RWPE2 (cell line): ENCODE measurements at regions not wholly inside any gene's neighbourhood (a gene's known extent, or its start where the extent isn't known, plus 50 kb on each side); places are given as distances from the start of the nearest gene placed in this dataset.

Source experiments
- ATAC-seq: fragments of 200-7000 bp; cut with Tn5 transposase; 3 replicates; pipeline ENCODE4 v1.9.1; 2021; ENCODE audit warnings: low read depth
- DNase-seq: peaks from one replicate; pipeline ENCODE4 v3.0.0-alpha.2; 2020; ENCODE audit warnings: low spot score
- H3K27ac ChIP-seq: fragments of 450-650 bp; 2 replicates; pipeline ENCODE4 v1.5.1; 2017; ENCODE audit warnings: mild to moderate bottlenecking; ENCODE audit not compliant: poor library complexity, severe bottlenecking
- H3K27me3 ChIP-seq: fragments of 250-450 bp; sonication (Bioruptor Pico); 2 replicates; pipeline ENCODE4 v1.5.1; 2021; ENCODE audit warnings: mild to moderate bottlenecking, moderate library complexity; ENCODE audit not compliant: insufficient read depth, poor library complexity, severe bottlenecking
- H3K36me3 ChIP-seq: fragments of 250-450 bp; sonication (Bioruptor Pico); 2 replicates; pipeline ENCODE4 v1.5.1; 2020; ENCODE audit warnings: low read depth, mild to moderate bottlenecking, moderate library complexity
- H3K4me1 ChIP-seq: fragments of 250-450 bp; sonication (Bioruptor Pico); 2 replicates; pipeline ENCODE4 v1.5.1; 2021; ENCODE audit warnings: mild to moderate bottlenecking, moderate library complexity; ENCODE audit not compliant: insufficient read depth, poor library complexity, severe bottlenecking
- H3K4me3 ChIP-seq: fragments of 250-450 bp; sonication (Bioruptor Pico); 2 replicates; pipeline ENCODE4 v1.5.1; 2021; ENCODE audit warnings: mild to moderate bottlenecking, moderate library complexity; ENCODE audit not compliant: severe bottlenecking
- H3K9me3 ChIP-seq: fragments of 250-450 bp; sonication (Bioruptor Pico); 2 replicates; pipeline ENCODE4 v1.5.1; 2021; ENCODE audit warnings: mild to moderate bottlenecking, moderate library complexity; ENCODE audit not compliant: severe bottlenecking
- CTCF ChIP-seq: fragments of 450-650 bp; IDR thresholded peaks from one replicate; pipeline ENCODE4 v1.5.1; 2017; ENCODE audit warnings: mild to moderate bottlenecking, moderate library complexity; ENCODE audit not compliant: poor library complexity, severe bottlenecking

- no peaks in the 10 kb centered on the region for H3K36me3 ChIP-seq
- no peak overlapping the region for H3K27ac ChIP-seq
- DNase-seq (no peak), ATAC-seq (peak; percentile 74)
- TF ChIP-seq CTCF, result peak; percentile 90
- no peaks in the 10 kb centered on the region for H3K27me3 ChIP-seq
- H3K4me3 ChIP-seq, result no peak overlapping the region
- H3K9me3 ChIP-seq, result no peaks in the 10 kb centered on the region
- no peaks in the 10 kb centered on the region for H3K4me1 ChIP-seq
These were observed 53.3 kb upstream of the KLHL31 start for GRCh38 chr6:53718597-53719460.

DNA sequence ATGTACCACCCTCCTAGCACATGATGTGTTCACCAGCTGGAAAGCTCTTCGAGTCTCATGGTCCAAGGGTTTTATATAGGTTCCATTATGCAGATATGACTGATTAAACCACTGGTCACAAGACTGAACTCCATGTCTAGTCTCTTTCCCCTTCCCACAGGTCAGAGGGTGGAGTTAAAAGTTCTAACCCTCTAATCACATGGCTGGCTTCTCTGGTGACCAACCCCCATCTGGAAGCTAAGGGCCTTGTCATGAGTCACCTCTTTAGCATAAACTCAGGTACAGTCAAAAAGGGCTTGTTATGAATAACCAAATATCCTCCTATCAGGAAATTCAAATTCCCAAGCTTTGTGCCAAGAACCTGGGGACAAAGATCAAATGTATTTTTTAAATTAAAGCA, 52.0 kb upstream of the KLHL31 start:
- Histone ChIP-seq H3K27ac (no peak overlapping the region), H3K27me3 (no peaks in the 10 kb centered on the region), H3K9me3 (no peaks in the 10 kb centered on the region), H3K4me1 (no peaks in the 10 kb centered on the region), H3K36me3 (no peaks in the 10 kb centered on the region), H3K4me3 (no peak overlapping the region)
- no peak for TF ChIP-seq CTCF
- ATAC-seq (no peak), DNase-seq (no peak)

DNA sequence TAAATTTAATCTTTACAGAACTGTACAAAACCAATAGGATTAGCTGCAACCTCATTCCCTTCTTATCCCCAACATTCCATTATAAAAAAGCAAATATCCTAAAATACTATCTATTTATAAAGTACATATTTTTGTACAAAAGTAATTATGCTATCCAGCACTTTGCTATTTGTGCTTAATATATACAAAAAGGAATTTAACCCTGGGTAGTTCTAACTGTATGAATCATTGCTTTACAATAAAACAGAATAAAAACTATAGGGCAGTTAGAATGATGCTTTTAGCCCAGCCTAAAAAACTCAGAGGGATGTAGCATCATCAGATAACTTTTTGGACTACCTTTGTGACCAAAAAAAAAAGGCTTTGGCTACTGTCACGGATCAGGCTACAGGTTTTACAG, 49.9 kb upstream of the KLHL31 start:
- no peak for TF ChIP-seq CTCF

More for the DNA sequence above, 49.9 kb upstream of the KLHL31 start:
- Histone ChIP-seq H3K27ac (no peak overlapping the region), H3K36me3 (no peaks in the 10 kb centered on the region), H3K4me1 (no peaks in the 10 kb centered on the region), H3K9me3 (no peaks in the 10 kb centered on the region), H3K27me3 (no peaks in the 10 kb centered on the region), H3K4me3 (no peak overlapping the region)
- ATAC-seq (no peak), DNase-seq (no peak)
